ENCODE measurements at regions not wholly inside any gene's neighbourhood (a gene's known extent, or its start where the extent isn't known, plus 50 kb on each side); places are given as distances from the start of the nearest gene placed in this dataset.
A peak's percentile ranks its signal among the peaks of the same experiment; 100 is the strongest.

DNA sequence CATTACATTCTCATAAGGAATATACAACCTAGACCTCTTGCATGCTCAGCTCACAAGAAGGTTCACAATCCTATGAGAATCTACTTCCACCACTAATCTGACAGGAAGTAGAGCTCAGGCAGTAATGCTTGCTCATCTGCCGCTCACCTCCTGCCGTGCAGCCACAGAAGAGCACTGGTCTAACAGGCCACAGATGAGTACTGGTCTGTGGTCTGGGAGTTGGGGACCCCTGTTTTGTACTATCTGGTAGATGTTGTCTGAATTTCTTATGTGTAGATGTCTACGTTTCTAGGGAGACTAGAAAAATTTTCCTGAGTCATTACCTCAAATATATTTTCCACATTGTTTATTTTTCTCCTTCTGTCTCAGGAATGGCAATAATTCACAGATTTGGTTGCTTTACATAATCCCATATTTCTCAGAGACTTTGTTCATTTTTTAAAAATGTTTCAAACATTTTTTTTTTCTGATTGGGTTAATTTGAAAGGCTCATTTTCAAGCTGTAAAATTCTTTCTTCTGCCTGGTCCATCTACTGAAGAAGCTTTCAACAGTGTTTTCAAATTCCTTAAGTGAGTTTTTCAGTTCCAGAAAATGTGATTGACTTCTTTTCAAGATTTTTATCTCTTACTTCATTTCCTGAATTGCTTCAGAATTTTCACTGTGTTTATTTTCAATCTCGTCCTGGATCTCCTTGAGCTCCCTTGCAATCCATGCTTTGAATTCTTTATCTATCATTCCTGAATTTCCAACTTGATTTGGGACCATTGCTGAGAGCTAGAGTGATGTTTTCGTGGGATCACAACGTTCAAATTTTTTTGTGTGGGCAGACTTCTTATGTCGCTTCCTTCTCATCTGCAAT is 1322.2 kb downstream of the PCDH9 start:
- no peak overlapping the region for H3K9ac ChIP-seq (ENCODE audit: low read length)
- no peaks in the 10 kb centered on the region for H3K27me3 ChIP-seq (ENCODE audit: insufficient read depth, low read length, poor library complexity)
- H3K18ac ChIP-seq (ENCODE audit: low read length) = no peak overlapping the region
- no peaks in the 10 kb centered on the region for H3K79me2 ChIP-seq (ENCODE audit: control insufficient read depth, insufficient read depth, low read length)
- no peak overlapping the region for H2BK120ac ChIP-seq (ENCODE audit: low read depth, low read length)
- no peak overlapping the region for H3K4me3 ChIP-seq (ENCODE audit: low read length)
- H3K56ac ChIP-seq (ENCODE audit: low read length) = no peak overlapping the region
- H3K36me3 ChIP-seq (ENCODE audit: control insufficient read depth, insufficient read depth, low read length) = no peaks in the 10 kb centered on the region
- H3K27ac ChIP-seq (ENCODE audit: low read depth, low read length) = no peak overlapping the region
- H2BK15ac ChIP-seq (replicated peaks; ENCODE audit: low read depth) = no peak overlapping the region
- no peak overlapping the region for H3K4ac ChIP-seq (ENCODE audit: low read depth, low read length)
- H3K79me1 ChIP-seq (ENCODE audit: low read length) = no peaks in the 10 kb centered on the region
- H3K23ac ChIP-seq (ENCODE audit: low read length) = no peak overlapping the region
- H3K4me2 ChIP-seq (ENCODE audit: low read length) = no peak overlapping the region
- peak; percentile 8 for DNase-seq
- H2AK5ac ChIP-seq (ENCODE audit: low read length) = no peak overlapping the region
- H3K4me1 ChIP-seq (ENCODE audit: control insufficient read depth, low read depth, low read length) = no peaks in the 10 kb centered on the region
- WGBS (ENCODE audit: extremely low coverage, insufficient coverage, low lambda C conversion rate) = no CpG with 5 or more reads among the region's 7 CpGs
- H2BK5ac ChIP-seq (ENCODE audit: low read length) = no peak overlapping the region
- no peak overlapping the region for H4K5ac ChIP-seq (ENCODE audit: low read length)
- no peak overlapping the region for H4K8ac ChIP-seq (ENCODE audit: low read depth, low read length)

DNA sequence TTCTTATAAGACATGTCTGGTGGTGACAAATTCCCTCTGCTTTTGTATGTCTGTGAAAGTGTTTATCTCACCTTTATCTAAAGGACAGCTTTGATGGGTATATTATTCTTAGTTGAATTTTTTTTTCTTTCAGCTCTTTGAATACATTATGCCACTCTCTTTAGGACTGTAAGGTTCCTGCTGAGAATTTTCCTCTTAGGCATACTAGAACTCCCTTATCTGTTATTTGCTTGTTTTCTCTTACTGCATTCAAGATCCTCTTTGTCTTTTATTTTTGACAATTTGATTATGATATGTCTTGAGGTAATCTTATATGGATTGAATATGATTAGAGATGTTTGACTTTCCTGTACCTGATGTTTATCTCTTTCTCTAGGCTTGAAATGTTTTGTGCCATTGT is 1328.4 kb downstream of the PCDH9 start:
- H3K4me2 ChIP-seq (ENCODE audit: low read length) = no peak overlapping the region
- H3K18ac ChIP-seq (ENCODE audit: low read length) = no peak overlapping the region
- no peak overlapping the region for H4K8ac ChIP-seq (ENCODE audit: low read depth, low read length)
- H4K5ac ChIP-seq (ENCODE audit: low read length) = no peak overlapping the region
- H3K27me3 ChIP-seq (ENCODE audit: insufficient read depth, low read length, poor library complexity) = no peaks in the 10 kb centered on the region
- no peak overlapping the region for H3K4ac ChIP-seq (ENCODE audit: low read depth, low read length)
- no peaks in the 10 kb centered on the region for H3K4me1 ChIP-seq (ENCODE audit: control insufficient read depth, low read depth, low read length)
- H3K4me3 ChIP-seq (ENCODE audit: low read length) = no peak overlapping the region
- no peaks in the 10 kb centered on the region for H3K79me2 ChIP-seq (ENCODE audit: control insufficient read depth, insufficient read depth, low read length)
- H2BK5ac ChIP-seq (ENCODE audit: low read length) = no peak overlapping the region
- DNase-seq = peak; percentile 6
- no peak overlapping the region for H2BK120ac ChIP-seq (ENCODE audit: low read depth, low read length)
- H3K79me1 ChIP-seq (ENCODE audit: low read length) = no peaks in the 10 kb centered on the region
- H3K9ac ChIP-seq (ENCODE audit: low read length) = no peak overlapping the region
- no peak overlapping the region for H2BK15ac ChIP-seq (replicated peaks; ENCODE audit: low read depth)
- no peak overlapping the region for H2AK5ac ChIP-seq (ENCODE audit: low read length)
- H3K23ac ChIP-seq (ENCODE audit: low read length) = no peak overlapping the region
- H3K56ac ChIP-seq (ENCODE audit: low read length) = no peak overlapping the region
- H3K36me3 ChIP-seq (ENCODE audit: control insufficient read depth, insufficient read depth, low read length) = no peaks in the 10 kb centered on the region
- H3K27ac ChIP-seq (ENCODE audit: low read depth, low read length) = no peak overlapping the region

- Histone ChIP-seq H2BK15ac (replicated peaks; ENCODE audit: low read depth) (no peak overlapping the region), H3K79me1 (ENCODE audit: low read length) (no peaks in the 10 kb centered on the region)
- WGBS (ENCODE audit: extremely low coverage, insufficient coverage, low lambda C conversion rate) = 100% methylated on average over 1 of the region's 2 CpGs
Measured at GRCh38 chr13:65894049-65894448, 1336.1 kb downstream of the PCDH9 start.

GRCh38 chr13:65892859-65893258 is 1337.3 kb downstream of the PCDH9 start:
- Histone ChIP-seq H3K36me3 (ENCODE audit: control insufficient read depth, insufficient read depth, low read length) (no peaks in the 10 kb centered on the region), H2BK15ac (replicated peaks; ENCODE audit: low read depth) (no peak overlapping the region), H3K4me2 (ENCODE audit: low read length) (no peak overlapping the region), H3K56ac (ENCODE audit: low read length) (no peak overlapping the region), H3K27me3 (ENCODE audit: insufficient read depth, low read length, poor library complexity) (no peaks in the 10 kb centered on the region), H3K9ac (ENCODE audit: low read length) (no peak overlapping the region), H4K5ac (ENCODE audit: low read length) (no peak overlapping the region), H2AK5ac (ENCODE audit: low read length) (no peak overlapping the region), H3K79me2 (ENCODE audit: control insufficient read depth, insufficient read depth, low read length) (no peaks in the 10 kb centered on the region), H2BK5ac (ENCODE audit: low read length) (no peak overlapping the region), H3K79me1 (ENCODE audit: low read length) (no peaks in the 10 kb centered on the region), H3K4me3 (ENCODE audit: low read length) (no peak overlapping the region), H3K23ac (ENCODE audit: low read length) (no peak overlapping the region), H2BK120ac (ENCODE audit: low read depth, low read length) (no peak overlapping the region), H3K27ac (ENCODE audit: low read depth, low read length) (no peak overlapping the region), H3K4me1 (ENCODE audit: control insufficient read depth, low read depth, low read length) (no peaks in the 10 kb centered on the region), H3K4ac (ENCODE audit: low read depth, low read length) (no peak overlapping the region), H3K18ac (ENCODE audit: low read length) (no peak overlapping the region), H4K8ac (ENCODE audit: low read depth, low read length) (no peak overlapping the region)
- no peak for DNase-seq

More at GRCh38 chr13:65894049-65894448, 1336.1 kb downstream of the PCDH9 start:
- Histone ChIP-seq H2AK5ac (ENCODE audit: low read length) (no peak overlapping the region), H3K27ac (ENCODE audit: low read depth, low read length) (no peak overlapping the region), H3K4ac (ENCODE audit: low read depth, low read length) (no peak overlapping the region), H2BK120ac (ENCODE audit: low read depth, low read length) (no peak overlapping the region), H3K27me3 (ENCODE audit: insufficient read depth, low read length, poor library complexity) (no peaks in the 10 kb centered on the region), H3K36me3 (ENCODE audit: control insufficient read depth, insufficient read depth, low read length) (no peaks in the 10 kb centered on the region), H3K23ac (ENCODE audit: low read length) (no peak overlapping the region), H4K5ac (ENCODE audit: low read length) (no peak overlapping the region), H3K79me2 (ENCODE audit: control insufficient read depth, insufficient read depth, low read length) (no peaks in the 10 kb centered on the region), H3K4me2 (ENCODE audit: low read length) (no peak overlapping the region), H2BK5ac (ENCODE audit: low read length) (no peak overlapping the region), H3K18ac (ENCODE audit: low read length) (no peak overlapping the region), H3K4me1 (ENCODE audit: control insufficient read depth, low read depth, low read length) (no peaks in the 10 kb centered on the region), H3K9ac (ENCODE audit: low read length) (no peak overlapping the region), H3K56ac (ENCODE audit: low read length) (no peak overlapping the region), H4K8ac (ENCODE audit: low read depth, low read length) (no peak overlapping the region), H3K4me3 (ENCODE audit: low read length) (no peak overlapping the region)
- DNase-seq = no peak

GRCh38 chr13:65889368-65889767 is 1340.8 kb downstream of the PCDH9 start:
- no CpG with 5 or more reads among the region's 5 CpGs for WGBS (ENCODE audit: extremely low coverage, insufficient coverage, low lambda C conversion rate)
- no peak overlapping the region for H3K23ac ChIP-seq (ENCODE audit: low read length)
- no peak overlapping the region for H3K18ac ChIP-seq (ENCODE audit: low read length)
- H3K9ac ChIP-seq (ENCODE audit: low read length) = no peak overlapping the region
- no peak overlapping the region for H3K4ac ChIP-seq (ENCODE audit: low read depth, low read length)
- H3K4me1 ChIP-seq (ENCODE audit: control insufficient read depth, low read depth, low read length) = no peaks in the 10 kb centered on the region
- H4K8ac ChIP-seq (ENCODE audit: low read depth, low read length) = no peak overlapping the region
- H3K27ac ChIP-seq (ENCODE audit: low read depth, low read length) = no peak overlapping the region
- no peak overlapping the region for H3K4me3 ChIP-seq (ENCODE audit: low read length)
- no peak overlapping the region for H2BK5ac ChIP-seq (ENCODE audit: low read length)
- no peaks in the 10 kb centered on the region for H3K79me1 ChIP-seq (ENCODE audit: low read length)
- no peaks in the 10 kb centered on the region for H3K36me3 ChIP-seq (ENCODE audit: control insufficient read depth, insufficient read depth, low read length)
- no peak overlapping the region for H3K4me2 ChIP-seq (ENCODE audit: low read length)
- H2BK15ac ChIP-seq (replicated peaks; ENCODE audit: low read depth) = no peak overlapping the region
- no peak overlapping the region for H2AK5ac ChIP-seq (ENCODE audit: low read length)
- DNase-seq = no peak
- H3K56ac ChIP-seq (ENCODE audit: low read length) = no peak overlapping the region
- H4K5ac ChIP-seq (ENCODE audit: low read length) = no peak overlapping the region
- no peaks in the 10 kb centered on the region for H3K27me3 ChIP-seq (ENCODE audit: insufficient read depth, low read length, poor library complexity)
- H2BK120ac ChIP-seq (ENCODE audit: low read depth, low read length) = no peak overlapping the region
- no peaks in the 10 kb centered on the region for H3K79me2 ChIP-seq (ENCODE audit: control insufficient read depth, insufficient read depth, low read length)

GRCh38 chr13:65882810-65883209 is 1347.3 kb downstream of the PCDH9 start:
- Histone ChIP-seq H3K18ac (ENCODE audit: low read length) (no peak overlapping the region), H4K5ac (ENCODE audit: low read length) (no peak overlapping the region), H3K79me1 (ENCODE audit: low read length) (no peaks in the 10 kb centered on the region), H3K4me2 (ENCODE audit: low read length) (no peak overlapping the region), H3K4me1 (ENCODE audit: control insufficient read depth, low read depth, low read length) (no peaks in the 10 kb centered on the region), H2BK15ac (replicated peaks; ENCODE audit: low read depth) (no peak overlapping the region), H3K27ac (ENCODE audit: low read depth, low read length) (no peak overlapping the region), H3K9ac (ENCODE audit: low read length) (no peak overlapping the region), H4K8ac (ENCODE audit: low read depth, low read length) (no peak overlapping the region), H2BK120ac (ENCODE audit: low read depth, low read length) (no peak overlapping the region), H3K27me3 (ENCODE audit: insufficient read depth, low read length, poor library complexity) (no peaks in the 10 kb centered on the region), H3K4ac (ENCODE audit: low read depth, low read length) (no peak overlapping the region), H3K23ac (ENCODE audit: low read length) (no peak overlapping the region), H3K79me2 (ENCODE audit: control insufficient read depth, insufficient read depth, low read length) (no peaks in the 10 kb centered on the region), H2BK5ac (ENCODE audit: low read length) (no peak overlapping the region), H2AK5ac (ENCODE audit: low read length) (no peak overlapping the region), H3K36me3 (ENCODE audit: control insufficient read depth, insufficient read depth, low read length) (no peaks in the 10 kb centered on the region), H3K4me3 (ENCODE audit: low read length) (no peak overlapping the region), H3K56ac (ENCODE audit: low read length) (no peak overlapping the region)
- no CpG with 5 or more reads among the region's 4 CpGs for WGBS (ENCODE audit: extremely low coverage, insufficient coverage, low lambda C conversion rate)
- peak; percentile 11 for DNase-seq
